NT2/D1 (cell line): ENCODE measurements at regions not wholly inside any gene's neighbourhood (a gene's known extent, or its start where the extent isn't known, plus 50 kb on each side); places are given as distances from the start of the nearest gene placed in this dataset.

ENCODE experiments used
- YY1 ChIP-seq: IDR thresholded peaks from 2 replicates; pipeline ENCODE4 v1.6.1; 2011; ENCODE audit not compliant: insufficient read length, insufficient read depth
- ZNF274 ChIP-seq: IDR thresholded peaks from 2 replicates; pipeline ENCODE4 v1.6.1; 2011; ENCODE audit warnings: mild to moderate bottlenecking, low read depth, low read length

- TF ChIP-seq YY1: no peak
- no peak for TF ChIP-seq ZNF274
Observed at GRCh38 chr3:168589376-168589775, 493.7 kb upstream of the GOLIM4 start.
